DND-41 (cell line): ENCODE measurements at regions not wholly inside any gene's neighbourhood (a gene's known extent, or its start where the extent isn't known, plus 50 kb on each side); places are given as distances from the start of the nearest gene placed in this dataset.

Experiments used
- ATAC-seq: fragments of 200-7000 bp; cut with Tn5 transposase; 3 replicates; pipeline ENCODE4 v1.9.1; 2021; ENCODE audit warnings: low read depth; ENCODE audit not compliant: insufficient read depth
- DNase-seq: peaks from one replicate; pipeline ENCODE4 v3.0.0-alpha.2; 2020
- H2AFZ ChIP-seq: 2 replicates; pipeline ENCODE4 v1.6.0; 2012; ENCODE audit warnings: low read depth, low read length
- H3K27ac ChIP-seq: 2 replicates; pipeline ENCODE4 v1.5.1; 2012; ENCODE audit warnings: low read length, inconsistent platforms
- H3K27me3 ChIP-seq: fragments of 200-600 bp; sonication (generic); 2 replicates; pipeline ENCODE4 v1.6.0; 2012; ENCODE audit warnings: low read length, mild to moderate bottlenecking, inconsistent platforms; ENCODE audit not compliant: insufficient read depth, poor library complexity
- H3K36me3 ChIP-seq: 2 replicates; pipeline ENCODE4 v1.5.1; 2012; ENCODE audit warnings: low read length, inconsistent platforms; ENCODE audit not compliant: insufficient read depth
- H3K4me1 ChIP-seq: 2 replicates; pipeline ENCODE4 v1.5.1; 2012; ENCODE audit warnings: mild to moderate bottlenecking, low read length; ENCODE audit not compliant: insufficient read depth
- H3K4me2 ChIP-seq: 2 replicates; pipeline ENCODE4 v1.6.0; 2012; ENCODE audit warnings: mild to moderate bottlenecking, moderate library complexity, low read length, inconsistent platforms; ENCODE audit not compliant: insufficient read depth
- H3K4me3 ChIP-seq, 2 experiments: fragments of 200-600 bp in 1 of 2; shearing (Covaris generic) in 1 of 2; 2 replicates each; pipeline ENCODE4 v1.5.1; 2012 to 2016; ENCODE audit warnings: inconsistent platforms in 2 of 2, low read length in 2 of 2, mild to moderate bottlenecking in 2 of 2, low read depth in 1 of 2, moderate library complexity in 1 of 2
- H3K79me2 ChIP-seq: 2 replicates; pipeline ENCODE4 v1.6.0; 2012; ENCODE audit warnings: low read length, inconsistent platforms; ENCODE audit not compliant: insufficient read depth
- H3K9ac ChIP-seq: 2 replicates; pipeline ENCODE4 v1.6.0; 2012; ENCODE audit warnings: low read depth, mild to moderate bottlenecking, inconsistent platforms, low read length, moderate library complexity
- H3K9me3 ChIP-seq: 2 replicates; pipeline ENCODE4 v1.5.1; 2012; ENCODE audit warnings: low read length, moderate library complexity, mild to moderate bottlenecking, inconsistent platforms; ENCODE audit not compliant: insufficient read depth, severe bottlenecking
- H4K20me1 ChIP-seq: 2 replicates; pipeline ENCODE4 v1.6.0; 2012; ENCODE audit warnings: low read length; ENCODE audit not compliant: insufficient read depth
- EZH2 ChIP-seq: IDR thresholded peaks from 3 replicates; pipeline ENCODE4 v1.6.1; 2012; ENCODE audit warnings: borderline replicate concordance, low read depth, mild to moderate bottlenecking, moderate library complexity, low read length, inconsistent platforms; ENCODE audit not compliant: severe bottlenecking
- TF ChIP-seq, protein P1 (sequence below): IDR thresholded peaks from 2 replicates; pipeline ENCODE4 v1.5.1; 2012; ENCODE audit warnings: borderline replicate concordance, low read length, moderate library complexity, mild to moderate bottlenecking; ENCODE audit not compliant: poor library complexity, severe bottlenecking; ENCODE audit errors: extremely low read depth

- no peaks in the 10 kb centered on the region for H3K27me3 ChIP-seq
- H3K27ac ChIP-seq: no peak overlapping the region
- no peaks in the 10 kb centered on the region for H3K4me1 ChIP-seq
- H3K9me3 ChIP-seq: no peaks in the 10 kb centered on the region
- H4K20me1 ChIP-seq: 0 out of 2 replicates have a peak, but pooled peaks cover 3% of the 10 kb centered on the region
- TF ChIP-seq EZH2: no peak
- TF ChIP-seq, protein P1, sequence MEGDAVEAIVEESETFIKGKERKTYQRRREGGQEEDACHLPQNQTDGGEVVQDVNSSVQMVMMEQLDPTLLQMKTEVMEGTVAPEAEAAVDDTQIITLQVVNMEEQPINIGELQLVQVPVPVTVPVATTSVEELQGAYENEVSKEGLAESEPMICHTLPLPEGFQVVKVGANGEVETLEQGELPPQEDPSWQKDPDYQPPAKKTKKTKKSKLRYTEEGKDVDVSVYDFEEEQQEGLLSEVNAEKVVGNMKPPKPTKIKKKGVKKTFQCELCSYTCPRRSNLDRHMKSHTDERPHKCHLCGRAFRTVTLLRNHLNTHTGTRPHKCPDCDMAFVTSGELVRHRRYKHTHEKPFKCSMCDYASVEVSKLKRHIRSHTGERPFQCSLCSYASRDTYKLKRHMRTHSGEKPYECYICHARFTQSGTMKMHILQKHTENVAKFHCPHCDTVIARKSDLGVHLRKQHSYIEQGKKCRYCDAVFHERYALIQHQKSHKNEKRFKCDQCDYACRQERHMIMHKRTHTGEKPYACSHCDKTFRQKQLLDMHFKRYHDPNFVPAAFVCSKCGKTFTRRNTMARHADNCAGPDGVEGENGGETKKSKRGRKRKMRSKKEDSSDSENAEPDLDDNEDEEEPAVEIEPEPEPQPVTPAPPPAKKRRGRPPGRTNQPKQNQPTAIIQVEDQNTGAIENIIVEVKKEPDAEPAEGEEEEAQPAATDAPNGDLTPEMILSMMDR: no peak
- H3K36me3 ChIP-seq: no peaks in the 10 kb centered on the region
- no peak overlapping the region for H2AFZ ChIP-seq
- H3K4me3 ChIP-seq: no peak overlapping the region
- H3K79me2 ChIP-seq: no peaks in the 10 kb centered on the region
- no peak overlapping the region for H3K9ac ChIP-seq
- DNase-seq (no peak), ATAC-seq (no peak)
- no peak overlapping the region for H3K4me2 ChIP-seq
Measured at GRCh38 chr10:121355161-121355560, 243.1 kb downstream of the FGFR2 start.

GRCh38 chr10:121356183-121356582 lies 242.1 kb downstream of the FGFR2 start:
- H3K4me1 ChIP-seq: no peaks in the 10 kb centered on the region
- H3K9me3 ChIP-seq: no peaks in the 10 kb centered on the region
- H3K4me3 ChIP-seq: no peak overlapping the region
- TF ChIP-seq, protein P1: no peak
- TF ChIP-seq EZH2: no peak
- H4K20me1 ChIP-seq: 0 out of 2 replicates have a peak, but pooled peaks cover 3% of the 10 kb centered on the region
- no peak overlapping the region for H3K4me2 ChIP-seq
- no peaks in the 10 kb centered on the region for H3K79me2 ChIP-seq
- no peak for DNase-seq
- no peak overlapping the region for H2AFZ ChIP-seq
- no peaks in the 10 kb centered on the region for H3K36me3 ChIP-seq
- no peaks in the 10 kb centered on the region for H3K27me3 ChIP-seq
- no peak for ATAC-seq
- H3K9ac ChIP-seq: no peak overlapping the region
- H3K27ac ChIP-seq: no peak overlapping the region

- no peaks in the 10 kb centered on the region for H3K9me3 ChIP-seq
- no peak overlapping the region for H3K4me3 ChIP-seq
- H3K4me1 ChIP-seq: no peaks in the 10 kb centered on the region
- H3K36me3 ChIP-seq: no peaks in the 10 kb centered on the region
- 0 out of 2 replicates have a peak, but pooled peaks cover 3% of the 10 kb centered on the region for H4K20me1 ChIP-seq
- DNase-seq: no peak
- H3K27me3 ChIP-seq: no peaks in the 10 kb centered on the region
- no peak overlapping the region for H3K27ac ChIP-seq
- H3K79me2 ChIP-seq: no peaks in the 10 kb centered on the region
- no peak for ATAC-seq
- TF ChIP-seq EZH2: no peak
- TF ChIP-seq, protein P1: no peak
- no peak overlapping the region for H3K9ac ChIP-seq
- H3K4me2 ChIP-seq: no peak overlapping the region
- H2AFZ ChIP-seq: no peak overlapping the region
Measured at GRCh38 chr10:121357401-121357800, 240.8 kb downstream of the FGFR2 start.

GRCh38 chr10:121362026-121362425 lies 236.2 kb downstream of the FGFR2 start:
- no peaks in the 10 kb centered on the region for H3K36me3 ChIP-seq
- no peaks in the 10 kb centered on the region for H3K27me3 ChIP-seq
- ATAC-seq (no peak), DNase-seq (no peak)
- H3K4me3 ChIP-seq: no peak overlapping the region
- no peak overlapping the region for H3K9ac ChIP-seq
- no peak overlapping the region for H3K27ac ChIP-seq
- H3K9me3 ChIP-seq: no peaks in the 10 kb centered on the region
- no peaks in the 10 kb centered on the region for H3K4me1 ChIP-seq
- no peak overlapping the region for H2AFZ ChIP-seq
- H3K4me2 ChIP-seq: no peak overlapping the region
- TF ChIP-seq, protein P1: no peak
- no peak for TF ChIP-seq EZH2
- H4K20me1 ChIP-seq: 0 out of 2 replicates have a peak, but pooled peaks cover 3% of the 10 kb centered on the region
- H3K79me2 ChIP-seq: no peaks in the 10 kb centered on the region
